ENCODE measurements at regions not wholly inside any gene's neighbourhood (a gene's known extent, or its start where the extent isn't known, plus 50 kb on each side); places are given as distances from the start of the nearest gene placed in this dataset.

DNA sequence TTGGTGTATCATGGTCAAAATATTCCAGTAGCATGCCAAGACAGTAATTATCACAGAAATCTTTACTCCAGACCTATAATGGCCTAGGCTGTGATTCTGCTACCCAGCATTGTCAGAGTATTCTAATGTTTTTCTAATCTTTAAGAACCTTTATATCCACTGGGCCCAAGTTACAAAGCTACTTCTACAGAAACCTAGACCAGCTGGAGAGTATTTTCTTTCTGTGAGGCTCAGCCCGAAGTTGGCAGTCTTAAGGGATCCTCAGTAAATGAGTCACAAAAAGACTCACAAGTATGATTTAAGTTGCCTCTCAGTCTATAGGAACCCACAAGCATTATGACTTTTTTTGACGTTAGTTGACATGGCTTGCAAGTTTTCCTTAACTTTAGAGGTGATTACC is 638.5 kb upstream of the FAM241A start:
- no peak for TF ChIP-seq CTCF (conservative IDR thresholded peaks at IDR 0.05; ENCODE audit: control insufficient read depth, insufficient read depth, low read depth, low read length)
- DNase-seq (ENCODE audit: low read depth), result peak; percentile 83
- H3K4me3 ChIP-seq (ENCODE audit: control insufficient read depth, low read depth, low read length), result no peak overlapping the region

DNA sequence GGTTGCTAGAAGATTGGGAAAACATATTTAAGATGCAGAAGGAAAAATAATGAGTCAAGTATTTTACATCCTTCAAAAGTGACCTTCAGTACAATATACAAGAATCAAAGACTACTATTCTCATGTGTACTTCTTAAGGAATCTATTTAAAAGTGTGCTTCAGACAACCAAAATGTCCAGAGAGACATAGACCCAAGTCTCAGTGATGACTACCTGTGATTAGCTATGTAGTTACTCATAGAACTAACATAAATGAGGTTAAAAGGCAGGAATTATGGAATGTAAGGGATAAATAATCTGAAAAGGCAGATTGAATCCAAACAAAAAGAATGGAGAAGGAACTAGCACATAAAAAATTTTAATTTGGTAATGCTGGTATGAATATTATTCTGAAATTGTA is 634.7 kb upstream of the FAM241A start:
- no peak overlapping the region for H3K4me3 ChIP-seq (ENCODE audit: control insufficient read depth, low read depth, low read length)
- no peak for TF ChIP-seq CTCF (conservative IDR thresholded peaks at IDR 0.05; ENCODE audit: control insufficient read depth, insufficient read depth, low read depth, low read length)
- DNase-seq (ENCODE audit: low read depth), result peak; percentile 57

GRCh38 chr4:111512081-111512783 is 633.0 kb upstream of the FAM241A start:
- no peak for TF ChIP-seq CTCF (conservative IDR thresholded peaks at IDR 0.05; ENCODE audit: control insufficient read depth, insufficient read depth, low read depth, low read length)
- no peak overlapping the region for H3K4me3 ChIP-seq (ENCODE audit: control insufficient read depth, low read depth, low read length)
- DNase-seq (ENCODE audit: low read depth), result peak; percentile 93

- H3K4me3 ChIP-seq (ENCODE audit: control insufficient read depth, low read depth, low read length), result no peak overlapping the region
Measured at GRCh38 chr4:111519683-111520082, 625.6 kb upstream of the FAM241A start.

GRCh38 chr4:111530446-111530845 is 614.8 kb upstream of the FAM241A start:
- DNase-seq (ENCODE audit: low read depth), result no peak
- no peak for TF ChIP-seq CTCF (conservative IDR thresholded peaks at IDR 0.05; ENCODE audit: control insufficient read depth, insufficient read depth, low read depth, low read length)
- no peak overlapping the region for H3K4me3 ChIP-seq (ENCODE audit: control insufficient read depth, low read depth, low read length)

More at GRCh38 chr4:111519683-111520082, 625.6 kb upstream of the FAM241A start:
- no peak for TF ChIP-seq CTCF (conservative IDR thresholded peaks at IDR 0.05; ENCODE audit: control insufficient read depth, insufficient read depth, low read depth, low read length)
- DNase-seq (ENCODE audit: low read depth), result no peak

DNA sequence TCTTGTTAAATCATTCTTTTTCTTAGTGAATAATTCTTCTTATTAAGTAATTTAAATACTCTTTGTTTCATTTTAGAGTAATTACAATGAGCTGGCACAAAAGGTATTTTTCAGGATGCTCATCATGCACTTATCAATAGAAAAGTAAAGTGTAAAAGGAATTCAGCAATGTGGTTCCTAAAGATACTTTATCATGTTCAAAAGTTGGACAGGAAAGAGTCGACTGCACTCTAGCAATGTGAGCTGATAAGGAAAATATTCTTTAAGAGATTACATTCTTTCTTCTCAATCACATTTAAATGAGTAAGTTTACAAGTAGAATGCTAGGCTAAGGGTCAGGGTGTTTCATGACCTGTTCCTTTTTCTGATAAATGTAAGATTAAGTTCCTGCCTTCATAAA is 609.5 kb upstream of the FAM241A start:
- no peak for TF ChIP-seq CTCF (conservative IDR thresholded peaks at IDR 0.05; ENCODE audit: control insufficient read depth, insufficient read depth, low read depth, low read length)
- H3K4me3 ChIP-seq (ENCODE audit: control insufficient read depth, low read depth, low read length), result no peak overlapping the region
- DNase-seq (ENCODE audit: low read depth), result no peak

Data from fibroblast of mammary gland (primary cell).